Neuronal stem cell (in vitro differentiated cells): ENCODE measurements at regions not wholly inside any gene's neighbourhood (a gene's known extent, or its start where the extent isn't known, plus 50 kb on each side); places are given as distances from the start of the nearest gene placed in this dataset.

Experiments
- DNase-seq: peaks from one replicate; pipeline ENCODE4 v3.0.0-alpha.2; 2013; ENCODE audit warnings: low spot score
- H2AFZ ChIP-seq: one replicate; pipeline ENCODE4 v1.6.1; 2013; ENCODE audit warnings: mild to moderate bottlenecking, low read length, inconsistent platforms
- H2AK5ac ChIP-seq: 2 replicates; pipeline ENCODE4 v1.6.1; 2013; ENCODE audit warnings: low read depth, mild to moderate bottlenecking, inconsistent platforms, low read length, moderate library complexity, mixed read lengths
- H2BK120ac ChIP-seq: 2 replicates; pipeline ENCODE4 v1.6.1; 2013; ENCODE audit warnings: low read depth, mild to moderate bottlenecking, inconsistent platforms, low read length, moderate library complexity, mixed read lengths
- H2BK12ac ChIP-seq: one replicate; pipeline ENCODE4 v1.6.1; 2013; ENCODE audit warnings: low read length, inconsistent platforms
- H2BK15ac ChIP-seq: 2 replicates; pipeline ENCODE4 v1.6.1; 2013; ENCODE audit warnings: mild to moderate bottlenecking, low read length, inconsistent platforms, mixed read lengths
- H2BK5ac ChIP-seq: one replicate; pipeline ENCODE4 v1.6.1; 2013; ENCODE audit warnings: inconsistent platforms, mild to moderate bottlenecking, low read length, moderate library complexity
- H3K14ac ChIP-seq: one replicate; pipeline ENCODE4 v1.6.1; 2013; ENCODE audit warnings: low read length, inconsistent platforms
- H3K18ac ChIP-seq: 2 replicates; pipeline ENCODE4 v1.6.1; 2013; ENCODE audit warnings: low read length, inconsistent platforms
- H3K23ac ChIP-seq: 2 replicates; pipeline ENCODE4 v1.6.1; 2013; ENCODE audit warnings: low read depth, mild to moderate bottlenecking, mixed read lengths, low read length, inconsistent platforms; ENCODE audit not compliant: poor library complexity
- H3K27ac ChIP-seq: replicated peaks from 3 replicates; pipeline ENCODE4 v1.5.1; 2013; ENCODE audit warnings: low read length, inconsistent platforms
- H3K27me3 ChIP-seq, 3 experiments: 2 replicates each; pipeline ENCODE4 v1.6.1; 2013; ENCODE audit warnings: low read length in 3 of 3, mild to moderate bottlenecking in 2 of 3, inconsistent platforms in 1 of 3, low read depth in 1 of 3, mixed read lengths in 1 of 3, moderate library complexity in 1 of 3; ENCODE audit not compliant: control insufficient read depth in 3 of 3, insufficient read depth in 3 of 3
- H3K36me3 ChIP-seq, 2 donors: replicated peaks in 1 of 2; 2 replicates each; pipeline ENCODE4 v1.6.1; 2013; ENCODE audit warnings: low read length in 2 of 2; ENCODE audit not compliant: control insufficient read depth in 2 of 2, insufficient read depth in 2 of 2
- H3K4ac ChIP-seq: 2 replicates; pipeline ENCODE4 v1.6.1; 2013; ENCODE audit warnings: inconsistent platforms, mild to moderate bottlenecking, low read length, moderate library complexity
- H3K4me1 ChIP-seq, 2 donors: 1 replicate in 1 of 2; 2 replicates in 1 of 2; pipeline ENCODE4 v1.6.1; 2013; ENCODE audit warnings: low read length in 2 of 2, low read depth in 1 of 2; ENCODE audit not compliant: control insufficient read depth in 2 of 2, insufficient read depth in 1 of 2
- H3K4me2 ChIP-seq: one replicate; pipeline ENCODE4 v1.6.1; 2013; ENCODE audit warnings: mild to moderate bottlenecking, low read length, inconsistent platforms; ENCODE audit not compliant: insufficient read depth, poor library complexity, severe bottlenecking
- H3K4me3 ChIP-seq, 2 donors: 2 replicates each; pipeline ENCODE4 v1.5.1; 2013; ENCODE audit warnings: low read length in 2 of 2, mild to moderate bottlenecking in 2 of 2, inconsistent platforms in 1 of 2, moderate library complexity in 1 of 2
- H3K79me1 ChIP-seq: one replicate; pipeline ENCODE4 v1.6.1; 2013; ENCODE audit warnings: low read depth, mild to moderate bottlenecking, inconsistent platforms, low read length, moderate library complexity
- H3K9ac ChIP-seq: one replicate; pipeline ENCODE4 v1.6.1; 2013; ENCODE audit warnings: mild to moderate bottlenecking, low read depth, low read length, inconsistent platforms; ENCODE audit not compliant: poor library complexity
- H3K9me3 ChIP-seq, 2 donors: replicated peaks in 1 of 2; 2 replicates each; pipeline versions ENCODE3 to v1.6.1; 2013; ENCODE audit warnings: low read length in 2 of 2, mild to moderate bottlenecking in 2 of 2, inconsistent platforms in 1 of 2, low read depth in 1 of 2, mixed read lengths in 1 of 2, moderate library complexity in 1 of 2; ENCODE audit not compliant: control insufficient read depth in 2 of 2, insufficient read depth in 1 of 2
- H4K8ac ChIP-seq: one replicate; pipeline ENCODE4 v1.6.1; 2013; ENCODE audit warnings: low read depth, mild to moderate bottlenecking, inconsistent platforms, low read length, moderate library complexity
- H4K91ac ChIP-seq: one replicate; pipeline ENCODE4 v1.6.1; 2013; ENCODE audit warnings: low read length, low read depth, mild to moderate bottlenecking, inconsistent platforms; ENCODE audit not compliant: poor library complexity
- WGBS, 2 donors: extraction: QIAGEN DNeasy Blood & Tissue Kit; methylation state at CpG; one replicate each; pipeline ENCODE4 v1.1.7; 2013; ENCODE audit warnings: missing lambda C conversion rate in 2 of 2, mixed read lengths in 1 of 2; ENCODE audit not compliant: insufficient read length in 2 of 2, insufficient replicate concordance in 1 of 2; ENCODE audit errors: extremely low coverage in 2 of 2; 5-methylcytosine and 5-hydroxymethylcytosine counted together

GRCh38 chr4:134727696-134728095, 526.1 kb upstream of the PABPC4L start:
- H3K27ac ChIP-seq: no peak overlapping the region
- no CpG with 5 or more reads among the region's 2 CpGs for WGBS, 2 donors
- H3K9me3 ChIP-seq: no peaks in the 10 kb centered on the region

DNA sequence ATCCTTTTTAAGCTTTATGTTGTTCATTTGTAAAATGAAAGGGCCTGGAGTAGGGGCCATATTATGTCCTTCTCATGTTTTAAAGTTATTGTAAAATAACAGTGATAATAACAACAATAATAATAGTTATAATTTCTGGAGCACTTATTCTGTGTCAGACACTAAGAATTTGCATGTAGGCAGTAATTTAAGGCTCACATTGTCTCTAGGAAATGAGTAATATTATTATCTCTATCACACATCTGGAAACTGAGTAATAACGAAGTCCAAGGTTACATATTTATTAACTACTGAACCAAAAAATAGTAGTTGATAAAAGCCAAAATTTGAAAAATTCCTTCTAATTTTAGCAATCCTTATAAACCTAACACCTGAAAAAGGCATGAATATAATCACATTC, 520.7 kb upstream of the PABPC4L start:
- Histone ChIP-seq H2AK5ac (no peak overlapping the region), H3K9ac (no peak overlapping the region), H3K23ac (no peak overlapping the region), H3K9me3 (no peaks in the 10 kb centered on the region), H3K27me3 (no peaks in the 10 kb centered on the region), H4K91ac (no peak overlapping the region), H2BK15ac (no peak overlapping the region), H3K4ac (no peak overlapping the region), H3K4me1 (no peaks in the 10 kb centered on the region), H4K8ac (no peak overlapping the region), H3K36me3 (no peaks in the 10 kb centered on the region), H3K79me1 (no peaks in the 10 kb centered on the region), H3K18ac (no peak overlapping the region), H2AFZ (no peak overlapping the region), H3K27ac (no peak overlapping the region), H2BK12ac (no peak overlapping the region), H3K4me3 (no peak overlapping the region), H2BK5ac (no peak overlapping the region), H3K4me2 (no peak overlapping the region), H3K14ac (no peak overlapping the region), H2BK120ac (no peak overlapping the region)
- no peak for DNase-seq
- WGBS, 2 donors: no CpG with 5 or more reads among the region's 1 CpG

More at GRCh38 chr4:134727696-134728095, 526.1 kb upstream of the PABPC4L start:
- Histone ChIP-seq H2BK12ac (no peak overlapping the region), H3K27me3 (no peaks in the 10 kb centered on the region), H3K9ac (no peak overlapping the region), H4K8ac (no peak overlapping the region), H4K91ac (no peak overlapping the region), H2BK15ac (no peak overlapping the region), H3K36me3 (no peaks in the 10 kb centered on the region), H3K4ac (no peak overlapping the region), H3K14ac (no peak overlapping the region), H3K79me1 (no peaks in the 10 kb centered on the region), H3K18ac (no peak overlapping the region), H3K23ac (no peak overlapping the region), H2BK120ac (no peak overlapping the region), H2BK5ac (no peak overlapping the region), H2AFZ (no peak overlapping the region), H3K4me3 (no peak overlapping the region), H3K4me1 (peaks cover 0 to 3% of the 10 kb centered on the region in 2 donors), H3K4me2 (no peak overlapping the region), H2AK5ac (no peak overlapping the region)
- peak; percentile 1 for DNase-seq

- Histone ChIP-seq H4K8ac (no peak overlapping the region), H3K79me1 (no peaks in the 10 kb centered on the region), H2BK5ac (no peak overlapping the region), H3K18ac (no peak overlapping the region), H4K91ac (no peak overlapping the region), H2BK15ac (no peak overlapping the region), H3K27me3 (no peaks in the 10 kb centered on the region), H3K4me3 (no peak overlapping the region), H3K9me3 (no peaks in the 10 kb centered on the region), H3K36me3 (no peaks in the 10 kb centered on the region), H3K4me1 (no peaks in the 10 kb centered on the region), H3K27ac (no peak overlapping the region), H2AFZ (no peak overlapping the region), H3K4ac (no peak overlapping the region), H3K23ac (no peak overlapping the region), H3K9ac (no peak overlapping the region), H2AK5ac (no peak overlapping the region), H2BK12ac (no peak overlapping the region), H3K14ac (no peak overlapping the region), H3K4me2 (no peak overlapping the region), H2BK120ac (no peak overlapping the region)
- no peak for DNase-seq
- WGBS, 2 donors: no CpG with 5 or more reads among the region's 1 CpG
Observed at GRCh38 chr4:134720030-134720429, 518.4 kb upstream of the PABPC4L start.

GRCh38 chr4:134708616-134709015, 507.0 kb upstream of the PABPC4L start:
- Histone ChIP-seq H3K36me3 (no peaks in the 10 kb centered on the region), H3K27me3 (no peaks in the 10 kb centered on the region), H3K4me2 (no peak overlapping the region), H2AK5ac (no peak overlapping the region), H3K18ac (no peak overlapping the region), H4K91ac (no peak overlapping the region), H2BK5ac (no peak overlapping the region), H3K23ac (no peak overlapping the region), H3K4me1 (no peaks in the 10 kb centered on the region), H2BK15ac (no peak overlapping the region), H3K9ac (no peak overlapping the region), H2BK12ac (no peak overlapping the region), H3K4ac (no peak overlapping the region), H4K8ac (no peak overlapping the region), H2AFZ (no peak overlapping the region), H3K4me3 (no peak overlapping the region), H3K9me3 (no peaks in the 10 kb centered on the region), H3K14ac (no peak overlapping the region), H3K27ac (no peak overlapping the region), H3K79me1 (no peaks in the 10 kb centered on the region), H2BK120ac (no peak overlapping the region)
- DNase-seq: no peak
